ENCODE measurements at regions not wholly inside any gene's neighbourhood (a gene's known extent, or its start where the extent isn't known, plus 50 kb on each side); places are given as distances from the start of the nearest gene placed in this dataset.

GRCh38 chr12:107369006-107369405, 275.7 kb upstream of the CRY1 start (continued):
- TF ChIP-seq CHD7 (IDR thresholded peaks at IDR 0.05; ENCODE audit: insufficient replicate concordance, low read length) (no peak), CTBP2 (IDR thresholded peaks at IDR 0.05; ENCODE audit: borderline replicate concordance, insufficient read depth, insufficient read length, low read length) (no peak)

Measured in H1 (cell line).